H1 (cell line): ENCODE measurements at regions not wholly inside any gene's neighbourhood (a gene's known extent, or its start where the extent isn't known, plus 50 kb on each side); places are given as distances from the start of the nearest gene placed in this dataset.

Experiments
- ATF2 ChIP-seq: IDR thresholded peaks from 2 replicates; pipeline ENCODE4 v1.6.1; 2012; ENCODE audit warnings: low read length, inconsistent platforms
- CHD7 ChIP-seq: fragments of 300-600 bp; sonication (generic); IDR thresholded peaks from 2 replicates; pipeline ENCODE4 v1.7.1; 2012; ENCODE audit warnings: low read length, moderate library complexity, mild to moderate bottlenecking, inconsistent platforms; ENCODE audit not compliant: insufficient replicate concordance
- SIRT6 ChIP-seq: IDR thresholded peaks from one replicate; pipeline ENCODE4 v1.7.1; 2012; ENCODE audit warnings: low read length, inconsistent platforms

- TF ChIP-seq CHD7 (no peak), SIRT6 (no peak), ATF2 (no peak)
- TF ChIP-seq, all 59 proteins: peak for 0
Observed at GRCh38 chr4:177938226-177938625, 496.0 kb upstream of the AGA start (continued).
